ENCODE measurements at regions not wholly inside any gene's neighbourhood (a gene's known extent, or its start where the extent isn't known, plus 50 kb on each side); places are given as distances from the start of the nearest gene placed in this dataset.

DNA sequence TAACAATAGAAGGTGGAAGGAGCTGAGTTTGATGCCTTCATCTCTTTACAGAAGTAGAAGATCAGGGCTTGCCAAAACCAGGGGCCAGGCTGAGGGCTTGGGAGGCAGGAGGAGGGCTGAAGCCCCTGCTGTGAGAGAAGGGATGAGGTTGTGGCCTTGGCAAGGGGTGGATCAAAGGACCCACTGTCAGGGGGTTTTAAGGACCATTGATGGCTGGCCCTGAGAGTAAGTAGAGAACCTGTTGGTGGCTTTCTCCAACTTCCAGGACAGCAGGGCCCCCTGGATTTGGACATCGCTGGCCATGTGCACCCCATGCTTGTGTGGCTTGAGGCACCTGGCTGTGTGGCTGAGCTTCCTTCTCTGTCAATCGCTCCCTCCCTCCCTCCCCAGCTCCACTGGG is 927.7 kb downstream of the TBC1D22A start:
- TF ChIP-seq CTCF (IDR thresholded peaks at IDR 0.05), result no peak
- no peak for DNase-seq (ENCODE audit: low spot score)
- ATAC-seq (ENCODE audit: low FRiP score), result no peak

- no peak for TF ChIP-seq CTCF (IDR thresholded peaks at IDR 0.05)
- DNase-seq (ENCODE audit: low spot score) (no peak), ATAC-seq (ENCODE audit: low FRiP score) (no peak)
Observed at GRCh38 chr22:47687776-47688175, 925.3 kb downstream of the TBC1D22A start.

- no peak for TF ChIP-seq CTCF (IDR thresholded peaks at IDR 0.05)
- DNase-seq (ENCODE audit: low spot score) (no peak), ATAC-seq (ENCODE audit: low FRiP score) (no peak)
Observed at GRCh38 chr22:47687346-47687655, 924.9 kb downstream of the TBC1D22A start.

- no peak for DNase-seq (ENCODE audit: low spot score)
- no peak for ATAC-seq (ENCODE audit: low FRiP score)
- TF ChIP-seq CTCF (IDR thresholded peaks at IDR 0.05), result no peak
Observed at GRCh38 chr22:47686594-47687345, 924.3 kb downstream of the TBC1D22A start.

GRCh38 chr22:47681411-47682165 is 919.1 kb downstream of the TBC1D22A start:
- no peak for TF ChIP-seq CTCF (IDR thresholded peaks at IDR 0.05)
- ATAC-seq (ENCODE audit: low FRiP score), result peak; percentile 23
- DNase-seq (ENCODE audit: low spot score), result no peak

- TF ChIP-seq CTCF (IDR thresholded peaks at IDR 0.05), result no peak
- DNase-seq (ENCODE audit: low spot score), result no peak
- no peak for ATAC-seq (ENCODE audit: low FRiP score)
Observed at GRCh38 chr22:47678636-47679287, 916.3 kb downstream of the TBC1D22A start.

All from omental fat pad (tissue), 3 donors.